ENCODE measurements at regions not wholly inside any gene's neighbourhood (a gene's known extent, or its start where the extent isn't known, plus 50 kb on each side); places are given as distances from the start of the nearest gene placed in this dataset.

- TF ChIP-seq, protein P1, sequence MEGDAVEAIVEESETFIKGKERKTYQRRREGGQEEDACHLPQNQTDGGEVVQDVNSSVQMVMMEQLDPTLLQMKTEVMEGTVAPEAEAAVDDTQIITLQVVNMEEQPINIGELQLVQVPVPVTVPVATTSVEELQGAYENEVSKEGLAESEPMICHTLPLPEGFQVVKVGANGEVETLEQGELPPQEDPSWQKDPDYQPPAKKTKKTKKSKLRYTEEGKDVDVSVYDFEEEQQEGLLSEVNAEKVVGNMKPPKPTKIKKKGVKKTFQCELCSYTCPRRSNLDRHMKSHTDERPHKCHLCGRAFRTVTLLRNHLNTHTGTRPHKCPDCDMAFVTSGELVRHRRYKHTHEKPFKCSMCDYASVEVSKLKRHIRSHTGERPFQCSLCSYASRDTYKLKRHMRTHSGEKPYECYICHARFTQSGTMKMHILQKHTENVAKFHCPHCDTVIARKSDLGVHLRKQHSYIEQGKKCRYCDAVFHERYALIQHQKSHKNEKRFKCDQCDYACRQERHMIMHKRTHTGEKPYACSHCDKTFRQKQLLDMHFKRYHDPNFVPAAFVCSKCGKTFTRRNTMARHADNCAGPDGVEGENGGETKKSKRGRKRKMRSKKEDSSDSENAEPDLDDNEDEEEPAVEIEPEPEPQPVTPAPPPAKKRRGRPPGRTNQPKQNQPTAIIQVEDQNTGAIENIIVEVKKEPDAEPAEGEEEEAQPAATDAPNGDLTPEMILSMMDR (conservative IDR thresholded peaks at IDR 0.05; ENCODE audit: low read depth in 2 of 2), result no peak
- no peak for TF ChIP-seq REST (IDR thresholded peaks at IDR 0.05; ENCODE audit: unreplicated experiment)
- no peak for TF ChIP-seq CREB1 (CRISPR knock-in tag; IDR thresholded peaks at IDR 0.05; ENCODE audit: low read depth)
- no peak for TF ChIP-seq EZH2phosphoT487 (IDR thresholded peaks at IDR 0.05; ENCODE audit: unreplicated experiment)
- no peak for TF ChIP-seq EZH2 (IDR thresholded peaks at IDR 0.05; ENCODE audit: low read depth, unreplicated experiment)
- no peak for TF ChIP-seq POLR2AphosphoS5 (IDR thresholded peaks at IDR 0.05; ENCODE audit: low read depth)
These were observed 55.2 kb downstream of the FOS start for GRCh38 chr14:75333606-75334548.
